ENCODE measurements at regions not wholly inside any gene's neighbourhood (a gene's known extent, or its start where the extent isn't known, plus 50 kb on each side); places are given as distances from the start of the nearest gene placed in this dataset.

- intact Hi-C loops (cut with micrococcal nuclease) = no loop called here
- H3K9me3 Mint-ChIP-seq (ENCODE audit: unreplicated experiment) = no peaks in the 10 kb centered on the region
These were observed 241.9 kb upstream of the IRS2 start for GRCh38 chr13:110028311-110028710.

GRCh38 chr13:110027470-110028240, 241.3 kb upstream of the IRS2 start:
- Mint-ChIP-seq H3K4me1 (ENCODE audit: insufficient read depth, unreplicated experiment) (no peaks in the 10 kb centered on the region), H3K36me3 (ENCODE audit: insufficient read depth, unreplicated experiment) (no peaks in the 10 kb centered on the region), H3K9me3 (ENCODE audit: unreplicated experiment) (no peaks in the 10 kb centered on the region), H3K27me3 (ENCODE audit: insufficient read depth, unreplicated experiment) (no peaks in the 10 kb centered on the region), H3K27ac (ENCODE audit: low read depth, unreplicated experiment) (no peak overlapping the region), H3K4me3 (ENCODE audit: unreplicated experiment) (no peak overlapping the region)
- no TSS peak for BruUV-seq (replicated peaks)
- intact Hi-C loops (cut with micrococcal nuclease) = no loop called here
- DNase-seq (ENCODE audit: unreplicated experiment) = no peak
- ChIA-PET CTCF (interaction anchor here (0.7 kb wide), 1 partner anchor 146 kb away, joined by 3 read pairs; no protein-coding TSS in a partner anchor), POLR2A (no interaction called here)
- TF ChIP-seq CTCF (IDR thresholded peaks at IDR 0.05; ENCODE audit: unreplicated experiment) = no peak

More at GRCh38 chr13:110028311-110028710, 241.9 kb upstream of the IRS2 start:
- H3K36me3 Mint-ChIP-seq (ENCODE audit: insufficient read depth, unreplicated experiment) = no peaks in the 10 kb centered on the region
- ChIA-PET POLR2A (no interaction called here), CTCF (interaction anchor here (0.6 kb wide), 1 partner anchor 850 kb away, joined by 3 read pairs; no protein-coding TSS in a partner anchor)
- no peak for TF ChIP-seq CTCF (IDR thresholded peaks at IDR 0.05; ENCODE audit: unreplicated experiment)
- BruUV-seq (replicated peaks) = no TSS peak
- no peaks in the 10 kb centered on the region for H3K27me3 Mint-ChIP-seq (ENCODE audit: insufficient read depth, unreplicated experiment)
- no peak for DNase-seq (ENCODE audit: unreplicated experiment)
- no peak overlapping the region for H3K4me3 Mint-ChIP-seq (ENCODE audit: unreplicated experiment)
- H3K4me1 Mint-ChIP-seq (ENCODE audit: insufficient read depth, unreplicated experiment) = no peaks in the 10 kb centered on the region
- no peak overlapping the region for H3K27ac Mint-ChIP-seq (ENCODE audit: low read depth, unreplicated experiment)

GRCh38 chr13:110024645-110024980, 238.2 kb upstream of the IRS2 start:
- Mint-ChIP-seq H3K4me3 (ENCODE audit: unreplicated experiment) (no peak overlapping the region), H3K9me3 (ENCODE audit: unreplicated experiment) (peaks cover 6% of the 10 kb centered on the region), H3K27ac (ENCODE audit: low read depth, unreplicated experiment) (no peak overlapping the region), H3K36me3 (ENCODE audit: insufficient read depth, unreplicated experiment) (no peaks in the 10 kb centered on the region), H3K4me1 (ENCODE audit: insufficient read depth, unreplicated experiment) (no peaks in the 10 kb centered on the region), H3K27me3 (ENCODE audit: insufficient read depth, unreplicated experiment) (no peaks in the 10 kb centered on the region)
- POLR2A ChIA-PET = no interaction called here
- no peak for TF ChIP-seq CTCF (IDR thresholded peaks at IDR 0.05; ENCODE audit: unreplicated experiment)
- CTCF ChIA-PET = no interaction called here
- intact Hi-C loops (cut with micrococcal nuclease) = no loop called here
- DNase-seq (ENCODE audit: unreplicated experiment) = no peak
- BruUV-seq (replicated peaks) = no TSS peak

- H3K27ac Mint-ChIP-seq (ENCODE audit: low read depth, unreplicated experiment) = no peak overlapping the region
- no TSS peak for BruUV-seq (replicated peaks)
- intact Hi-C loops (cut with micrococcal nuclease) = no loop called here
- ChIA-PET CTCF (interaction anchor here (0.6 to 1.5 kb wide), 4 partner anchors 15 to 220 kb away, joined by 3 to 4 read pairs (median 3); no protein-coding TSS in a partner anchor), POLR2A (interaction anchor here (1.4 kb wide), 1 partner anchor 9 kb away, joined by 3 read pairs; no protein-coding TSS in a partner anchor)
- no peaks in the 10 kb centered on the region for H3K27me3 Mint-ChIP-seq (ENCODE audit: insufficient read depth, unreplicated experiment)
- DNase-seq (ENCODE audit: unreplicated experiment) = no peak
- H3K4me1 Mint-ChIP-seq (ENCODE audit: insufficient read depth, unreplicated experiment) = no peaks in the 10 kb centered on the region
- H3K36me3 Mint-ChIP-seq (ENCODE audit: insufficient read depth, unreplicated experiment) = no peaks in the 10 kb centered on the region
- peaks cover 9% of the 10 kb centered on the region for H3K9me3 Mint-ChIP-seq (ENCODE audit: unreplicated experiment)
- no peak overlapping the region for H3K4me3 Mint-ChIP-seq (ENCODE audit: unreplicated experiment)
- no peak for TF ChIP-seq CTCF (IDR thresholded peaks at IDR 0.05; ENCODE audit: unreplicated experiment)
These were observed 237.6 kb upstream of the IRS2 start for GRCh38 chr13:110023729-110024644.

Data from MCF 10A (cell line).